Stomach (tissue), 8 donors: ENCODE measurements at regions not wholly inside any gene's neighbourhood (a gene's known extent, or its start where the extent isn't known, plus 50 kb on each side); places are given as distances from the start of the nearest gene placed in this dataset.

Experiments used
- DNase-seq, 2 donors: peaks; one replicate each; pipeline versions ENCODE4 v3.0.0 to v3.0.0-alpha.2; 2013 to 2019
- H3K27ac ChIP-seq, 5 donors: fragments of 200-600 bp in 4 of 5; sonication (generic) in 4 of 5; one replicate each; pipeline ENCODE4 v1.5.1; 2013 to 2019; ENCODE audit warnings: mild to moderate bottlenecking in 1 of 5, moderate library complexity in 1 of 5
- H3K27me3 ChIP-seq, 3 donors: fragments of 200-600 bp; sonication (generic); one replicate each; pipeline ENCODE4 v1.5.1; 2017 to 2019; ENCODE audit warnings: mixed run types in 1 of 3
- H3K36me3 ChIP-seq, 4 donors: fragments of 200-600 bp; sonication (generic); 1 replicate in 3 of 4; 2 replicates in 1 of 4; pipeline ENCODE4 v1.5.1; 2016 to 2019
- H3K4me1 ChIP-seq, 4 donors: fragments of 200-600 bp; sonication (generic); one replicate each; pipeline ENCODE4 v1.5.1; 2016 to 2019
- H3K4me3 ChIP-seq, 4 donors: fragments of 200-600 bp; sonication (generic) in 3 of 4; one replicate each; pipeline ENCODE4 v1.5.1; 2016 to 2019; ENCODE audit warnings: mild to moderate bottlenecking in 1 of 4
- H3K9me3 ChIP-seq, 4 donors: fragments of 200-600 bp; sonication (generic); one replicate each; pipeline ENCODE4 v1.5.1; 2016 to 2019
- EP300 ChIP-seq: sonication (generic); formaldehyde crosslinking; IDR thresholded peaks from one replicate; pipeline ENCODE4 v1.6.1; 2017; ENCODE audit warnings: antibody characterized with exemption
- POLR2A ChIP-seq, 4 donors: fragments of 450-650 bp; IDR thresholded peaks; one replicate each; pipeline ENCODE4 v1.6.1; 2016; ENCODE audit warnings: antibody characterized with exemption in 4 of 4, control low read depth in 2 of 4, mild to moderate bottlenecking in 1 of 4, moderate library complexity in 1 of 4
- POLR2AphosphoS5 ChIP-seq, 3 donors: sonication (generic); formaldehyde crosslinking; IDR thresholded peaks; one replicate each; pipeline ENCODE4 v1.6.1; 2016; ENCODE audit warnings: antibody characterized with exemption in 3 of 3
- whole genome bisulfite sequencing, 5 donors: extraction: QIAGEN DNeasy Blood & Tissue Kit in 3 of 5; methylation state at CpG; one replicate each; pipeline versions ENCODE4 v1.1.5 to v1.1.7; 2013 to 2018; 5-methylcytosine and 5-hydroxymethylcytosine counted together
- intact Hi-C: fragments of 100-400 bp; cut with DNase I; formaldehyde crosslinking; loops from one replicate; pipeline ENCODE4 v1.15.1; 2023; ENCODE audit warnings: low total_unique reads
- TF ChIP-seq, protein P1 (sequence below), 7 experiments: fragments of 450-650 bp in 4 of 7; fragments of 200-600 bp in 3 of 7; sonication (generic) in 3 of 7; IDR thresholded peaks; one replicate each; pipeline ENCODE4 v1.5.1; 2016 to 2019; ENCODE audit warnings: antibody characterized with exemption in 7 of 7, control low read depth in 2 of 7, mild to moderate bottlenecking in 1 of 7
- donor health status: healthy with polysubstance abuse.
- donor health status: Bipolar disorder and iron deficiency.
- donor health status: healthy.

DNA sequence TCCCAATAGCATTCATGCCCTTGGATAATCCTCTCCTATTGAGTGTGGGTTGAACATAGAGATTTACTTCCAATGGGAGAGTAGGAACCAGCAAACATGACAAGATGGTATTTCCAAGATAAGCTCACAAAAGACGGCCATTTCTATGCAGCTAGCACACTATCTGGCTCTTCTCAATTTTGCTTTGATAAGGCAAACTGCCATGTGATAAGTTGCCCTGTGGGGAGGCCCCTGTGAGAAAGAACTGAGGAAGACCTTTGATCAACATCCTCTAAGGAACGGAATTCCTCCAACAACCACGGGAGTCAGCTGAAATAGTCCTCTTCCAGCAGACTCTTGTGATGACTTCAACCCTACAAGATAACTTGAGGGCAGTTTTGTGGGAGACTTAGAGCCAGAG, 211.9 kb upstream of the TRPM3 start:
- no peak overlapping the region for H3K4me3 ChIP-seq
- H3K9me3 ChIP-seq: peaks cover 0 to 12% (median 0%) of the 10 kb centered on the region in 4 donors
- H3K27ac ChIP-seq: no peak overlapping the region
- WGBS, 5 donors: 32 to 44% (median 41%) methylated on average over 3 of the region's 3 CpGs
- no peak for DNase-seq
- TF ChIP-seq POLR2A (IDR thresholded peaks at IDR 0.05) (no peak), EP300 (no peak), POLR2AphosphoS5 (IDR thresholded peaks at IDR 0.05) (no peak)
- TF ChIP-seq, protein P1, sequence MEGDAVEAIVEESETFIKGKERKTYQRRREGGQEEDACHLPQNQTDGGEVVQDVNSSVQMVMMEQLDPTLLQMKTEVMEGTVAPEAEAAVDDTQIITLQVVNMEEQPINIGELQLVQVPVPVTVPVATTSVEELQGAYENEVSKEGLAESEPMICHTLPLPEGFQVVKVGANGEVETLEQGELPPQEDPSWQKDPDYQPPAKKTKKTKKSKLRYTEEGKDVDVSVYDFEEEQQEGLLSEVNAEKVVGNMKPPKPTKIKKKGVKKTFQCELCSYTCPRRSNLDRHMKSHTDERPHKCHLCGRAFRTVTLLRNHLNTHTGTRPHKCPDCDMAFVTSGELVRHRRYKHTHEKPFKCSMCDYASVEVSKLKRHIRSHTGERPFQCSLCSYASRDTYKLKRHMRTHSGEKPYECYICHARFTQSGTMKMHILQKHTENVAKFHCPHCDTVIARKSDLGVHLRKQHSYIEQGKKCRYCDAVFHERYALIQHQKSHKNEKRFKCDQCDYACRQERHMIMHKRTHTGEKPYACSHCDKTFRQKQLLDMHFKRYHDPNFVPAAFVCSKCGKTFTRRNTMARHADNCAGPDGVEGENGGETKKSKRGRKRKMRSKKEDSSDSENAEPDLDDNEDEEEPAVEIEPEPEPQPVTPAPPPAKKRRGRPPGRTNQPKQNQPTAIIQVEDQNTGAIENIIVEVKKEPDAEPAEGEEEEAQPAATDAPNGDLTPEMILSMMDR (IDR thresholded peaks at IDR 0.05): no peak
- no peaks in the 10 kb centered on the region for H3K4me1 ChIP-seq
- H3K27me3 ChIP-seq: no peaks in the 10 kb centered on the region
- H3K36me3 ChIP-seq: no peaks in the 10 kb centered on the region
- intact Hi-C loops: no loop called here

DNA sequence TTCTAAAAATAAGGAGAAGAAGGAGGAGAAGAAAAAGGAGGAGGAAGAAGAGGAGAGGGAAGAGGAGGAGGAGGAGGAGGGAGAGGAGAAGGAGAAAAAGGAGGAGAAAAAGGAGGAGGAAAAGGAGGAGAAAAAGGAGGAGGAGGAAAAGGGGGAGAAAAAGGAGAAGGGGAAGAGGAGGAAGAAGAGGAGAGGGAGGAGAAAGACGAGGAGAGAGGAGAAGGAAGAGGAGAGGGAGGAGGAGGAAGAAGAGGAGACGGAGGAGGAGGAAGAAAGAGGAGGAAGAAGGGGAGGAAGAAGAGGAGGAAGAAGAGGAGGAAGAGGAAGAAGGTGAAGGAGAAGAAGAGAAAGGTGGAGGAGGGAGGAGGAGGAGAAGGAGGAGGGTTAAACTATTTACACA, 210.2 kb upstream of the TRPM3 start:
- WGBS, 5 donors: 0 to 62% (median 47%) methylated on average over 1 to 2 of the region's 2 CpGs
- TF ChIP-seq POLR2AphosphoS5 (IDR thresholded peaks at IDR 0.05) (no peak), EP300 (no peak), POLR2A (IDR thresholded peaks at IDR 0.05) (no peak)
- TF ChIP-seq, protein P1 (IDR thresholded peaks at IDR 0.05): no peak
- H3K27ac ChIP-seq: no peak overlapping the region
- intact Hi-C loops: no loop called here
- no peak for DNase-seq
- no peaks in the 10 kb centered on the region for H3K36me3 ChIP-seq
- H3K27me3 ChIP-seq: no peaks in the 10 kb centered on the region
- no peaks in the 10 kb centered on the region for H3K4me1 ChIP-seq
- H3K4me3 ChIP-seq: no peak overlapping the region
- H3K9me3 ChIP-seq: peaks cover 0 to 2% (median 0%) of the 10 kb centered on the region in 4 donors

DNA sequence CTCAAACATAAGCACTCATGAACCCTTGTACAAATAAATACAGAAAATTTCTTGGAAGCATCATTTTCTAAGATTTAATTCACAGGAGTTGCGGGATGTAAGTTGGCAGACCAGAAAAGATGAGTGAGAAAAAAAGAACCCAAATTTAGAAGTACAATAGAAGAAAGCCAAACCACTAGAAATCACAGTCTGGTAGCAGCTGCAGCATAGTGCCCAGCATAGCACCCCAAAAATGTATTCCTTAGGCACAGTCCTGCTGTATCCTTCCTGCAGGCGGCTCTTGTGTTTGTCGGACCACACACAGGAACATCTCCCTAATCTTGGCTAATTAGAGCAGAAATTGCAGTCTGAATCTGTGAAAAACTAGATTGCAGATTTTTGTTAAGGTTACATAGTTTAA, 208.5 kb upstream of the TRPM3 start:
- no peaks in the 10 kb centered on the region for H3K27me3 ChIP-seq
- no peak overlapping the region for H3K27ac ChIP-seq
- H3K36me3 ChIP-seq: no peaks in the 10 kb centered on the region
- H3K4me1 ChIP-seq: no peaks in the 10 kb centered on the region
- TF ChIP-seq POLR2AphosphoS5 (IDR thresholded peaks at IDR 0.05) (no peak), POLR2A (IDR thresholded peaks at IDR 0.05) (no peak), EP300 (no peak)
- TF ChIP-seq, protein P1 (IDR thresholded peaks at IDR 0.05): no peak
- DNase-seq: no peak
- WGBS, 5 donors: 80 to 85% (median 84%) methylated on average over 3 of the region's 3 CpGs
- no peak overlapping the region for H3K4me3 ChIP-seq
- H3K9me3 ChIP-seq: no peaks in the 10 kb centered on the region
- intact Hi-C loops: no loop called here

DNA sequence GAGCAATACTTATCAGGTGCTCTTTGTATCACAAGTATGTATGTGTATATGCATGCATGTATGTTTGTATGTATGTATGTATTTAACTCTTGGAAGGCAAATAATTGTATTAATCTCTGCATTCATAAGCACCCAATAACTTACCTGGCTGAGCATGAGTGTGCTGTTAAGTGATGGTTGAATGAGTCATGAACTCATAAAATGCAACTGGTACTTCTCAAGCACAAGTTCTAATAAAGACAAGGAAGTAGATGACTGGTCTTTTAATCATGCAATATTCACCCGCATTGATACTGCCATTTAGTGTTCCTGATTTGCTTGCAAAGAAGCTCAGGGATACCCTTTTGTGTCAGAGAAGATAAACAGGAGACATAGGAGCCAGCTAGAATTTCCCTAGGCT, 204.9 kb upstream of the TRPM3 start:
- TF ChIP-seq EP300 (no peak), POLR2A (IDR thresholded peaks at IDR 0.05) (no peak), POLR2AphosphoS5 (IDR thresholded peaks at IDR 0.05) (no peak)
- TF ChIP-seq, protein P1 (IDR thresholded peaks at IDR 0.05): no peak
- H3K4me1 ChIP-seq: no peaks in the 10 kb centered on the region
- H3K4me3 ChIP-seq: no peak overlapping the region
- no peaks in the 10 kb centered on the region for H3K27me3 ChIP-seq
- intact Hi-C loops: no loop called here
- no peak overlapping the region for H3K27ac ChIP-seq
- WGBS, 5 donors: 68 to 95% (median 82%) methylated on average over 1 of the region's 1 CpG
- H3K36me3 ChIP-seq: no peaks in the 10 kb centered on the region
- no peaks in the 10 kb centered on the region for H3K9me3 ChIP-seq
- DNase-seq: no peak
